Endothelial cell of umbilical vein (primary cell): ENCODE measurements at regions not wholly inside any gene's neighbourhood (a gene's known extent, or its start where the extent isn't known, plus 50 kb on each side); places are given as distances from the start of the nearest gene placed in this dataset.

ENCODE experiments used
- BruUV-seq: library from RNA; stranded (reverse); fragments of 400-500 nt; replicated peaks from 2 replicates; lab custom pipeline; 2021; lab: Mats Ljungman, UMichigan
- CTCF ChIA-PET: fragments of 300-600, 350-600 bp; sonication (Branson Sonifier 250); formaldehyde crosslinking; loops from one replicate; lab custom pipeline; 2021; ENCODE audit warnings: antibody characterized with exemption, inconsistent platforms; lab: Charles Lee
- POLR2A ChIA-PET: fragments of 300-600, 350-600 bp; sonication (Branson Sonifier 250); formaldehyde crosslinking; loops from one replicate; lab custom pipeline; 2021; ENCODE audit warnings: antibody characterized with exemption, inconsistent platforms; lab: Charles Lee
- DNase-seq: peaks from one replicate; pipeline ENCODE4 v3.0.0-alpha.2; 2011; ENCODE audit warnings: low read depth, low spot score
- FAIRE-seq: peaks from 2 replicates; lab custom pipeline; 2011; peaks lifted over from hg19 to GRCh38; lab: Jason Lieb, UNC
- H2AFZ ChIP-seq: 2 replicates; pipeline ENCODE4 v1.6.0; 2012; ENCODE audit warnings: low read depth, low read length, control low read depth, inconsistent platforms
- H3K27ac ChIP-seq: 2 replicates; pipeline ENCODE4 v1.5.1; 2011; ENCODE audit warnings: low read depth, mild to moderate bottlenecking, control low read depth, low read length, moderate library complexity; ENCODE audit not compliant: insufficient read depth
- H3K27me3 ChIP-seq, 2 experiments: 2 replicates each; pipeline versions ENCODE4 v1.6.0 to v1.6.1; 2011; ENCODE audit warnings: low read length in 2 of 2, mixed read lengths in 1 of 2; ENCODE audit not compliant: control insufficient read depth in 2 of 2, insufficient read depth in 2 of 2
- H3K36me3 ChIP-seq, 2 experiments: 2 replicates in 1 of 2; 3 replicates in 1 of 2; pipeline ENCODE4 v1.5.1; 2011; ENCODE audit warnings: low read length in 2 of 2, mild to moderate bottlenecking in 1 of 2, moderate library complexity in 1 of 2; ENCODE audit not compliant: control insufficient read depth in 2 of 2, insufficient read depth in 2 of 2; ENCODE audit errors: extremely low read depth in 1 of 2
- H3K4me1 ChIP-seq: 3 replicates; pipeline ENCODE4 v1.5.1; 2011; ENCODE audit warnings: mild to moderate bottlenecking, low read length; ENCODE audit not compliant: control insufficient read depth, insufficient read depth; ENCODE audit errors: extremely low read depth
- H3K4me2 ChIP-seq: 2 replicates; pipeline ENCODE4 v1.6.1; 2011; ENCODE audit warnings: low read length, control low read depth, mixed read lengths; ENCODE audit not compliant: insufficient read depth
- H3K4me3 ChIP-seq, 3 experiments: fragments of 200-600 bp in 1 of 3; sonication (generic), shearing (Covaris generic) in 1 of 3; replicated peaks in 1 of 3; 2 replicates each; pipeline ENCODE4 v1.5.1; 2011 to 2016; ENCODE audit warnings: control low read depth in 3 of 3, low read length in 3 of 3, mild to moderate bottlenecking in 2 of 3, inconsistent platforms in 1 of 3, low read depth in 1 of 3, moderate library complexity in 1 of 3; ENCODE audit not compliant: insufficient read depth in 1 of 3
- H3K79me2 ChIP-seq: 2 replicates; pipeline ENCODE4 v1.6.0; 2012; ENCODE audit warnings: low read length, inconsistent platforms; ENCODE audit not compliant: control insufficient read depth, insufficient read depth
- H3K9ac ChIP-seq: replicated peaks from 2 replicates; pipeline ENCODE3; 2011; ENCODE audit warnings: low read length, control low read depth; ENCODE audit not compliant: insufficient read depth; ENCODE audit errors: extremely low read depth
- H3K9me1 ChIP-seq: replicated peaks from 3 replicates; pipeline ENCODE4 v1.6.0; 2011; ENCODE audit warnings: mild to moderate bottlenecking, low read length; ENCODE audit not compliant: control insufficient read depth, insufficient read depth; ENCODE audit errors: extremely low read depth
- H3K9me3 ChIP-seq: replicated peaks from 2 replicates; pipeline ENCODE4 v1.5.1; 2012; ENCODE audit warnings: low read length, inconsistent platforms; ENCODE audit not compliant: control insufficient read depth, insufficient read depth
- H4K20me1 ChIP-seq: replicated peaks from 2 replicates; pipeline ENCODE3; 2011; ENCODE audit warnings: mild to moderate bottlenecking, low read length; ENCODE audit not compliant: control insufficient read depth, insufficient read depth; ENCODE audit errors: extremely low read depth
- CTCF ChIP-seq, 2 donors: IDR thresholded peaks; 1 replicate in 1 of 2; 2 replicates in 1 of 2; pipeline ENCODE4 v1.5.1; 2011; ENCODE audit warnings: low read length in 2 of 2, mild to moderate bottlenecking in 2 of 2, moderate library complexity in 2 of 2, control low read depth in 1 of 2, inconsistent platforms in 1 of 2, low read depth in 1 of 2; ENCODE audit not compliant: insufficient read depth in 1 of 2; ENCODE audit errors: extremely low read depth in 1 of 2
- EZH2 ChIP-seq: IDR thresholded peaks from 2 replicates; pipeline ENCODE4 v1.6.1; 2012; ENCODE audit warnings: borderline replicate concordance, low read depth, mild to moderate bottlenecking, moderate library complexity, low read length, inconsistent platforms; ENCODE audit not compliant: severe bottlenecking
- FOS ChIP-seq: IDR thresholded peaks from 2 replicates; pipeline ENCODE4 v1.6.1; 2011; ENCODE audit warnings: mild to moderate bottlenecking, low read length, moderate library complexity, borderline replicate concordance; ENCODE audit not compliant: insufficient read depth
- GATA2 ChIP-seq: IDR thresholded peaks from 2 replicates; pipeline ENCODE4 v1.7.0; 2011; ENCODE audit warnings: low read depth, mild to moderate bottlenecking, moderate library complexity, mixed read lengths, low read length; ENCODE audit not compliant: insufficient read length, insufficient read depth
- JUN ChIP-seq: IDR thresholded peaks from 2 replicates; pipeline ENCODE4 v1.6.1; 2011; ENCODE audit warnings: borderline replicate concordance, low read depth; ENCODE audit not compliant: insufficient read length, insufficient read depth
- MAX ChIP-seq: IDR thresholded peaks from 2 replicates; pipeline ENCODE4 v1.6.1; 2011; ENCODE audit not compliant: insufficient read depth, insufficient read length
- MYC ChIP-seq: IDR thresholded peaks from one replicate; pipeline ENCODE4 v1.6.1; 2011; ENCODE audit warnings: mild to moderate bottlenecking, low read depth, low read length
- POLR2A ChIP-seq: IDR thresholded peaks from 2 replicates; pipeline ENCODE4 v1.6.1; 2012; ENCODE audit warnings: low read depth, mild to moderate bottlenecking, control low read depth, low read length
- POLR2AphosphoS5 ChIP-seq: IDR thresholded peaks from 2 replicates; pipeline ENCODE4 v1.6.1; 2012; ENCODE audit warnings: low read depth, mild to moderate bottlenecking, control low read depth, low read length, moderate library complexity; ENCODE audit not compliant: insufficient read depth
- dilution Hi-C: fragments of 300-500 bp; cut with MboI; formaldehyde crosslinking; loops from one replicate; pipeline ENCODE4 v1.15.0; 2019; ENCODE audit warnings: low sequenced_read_pairs; ENCODE audit not compliant: extremely low pct_ligation_motif_present
- intact Hi-C: fragments of 100-400 bp; cut with micrococcal nuclease; formaldehyde crosslinking; loops from one replicate; pipeline ENCODE4 v1.10.0; 2022

DNA sequence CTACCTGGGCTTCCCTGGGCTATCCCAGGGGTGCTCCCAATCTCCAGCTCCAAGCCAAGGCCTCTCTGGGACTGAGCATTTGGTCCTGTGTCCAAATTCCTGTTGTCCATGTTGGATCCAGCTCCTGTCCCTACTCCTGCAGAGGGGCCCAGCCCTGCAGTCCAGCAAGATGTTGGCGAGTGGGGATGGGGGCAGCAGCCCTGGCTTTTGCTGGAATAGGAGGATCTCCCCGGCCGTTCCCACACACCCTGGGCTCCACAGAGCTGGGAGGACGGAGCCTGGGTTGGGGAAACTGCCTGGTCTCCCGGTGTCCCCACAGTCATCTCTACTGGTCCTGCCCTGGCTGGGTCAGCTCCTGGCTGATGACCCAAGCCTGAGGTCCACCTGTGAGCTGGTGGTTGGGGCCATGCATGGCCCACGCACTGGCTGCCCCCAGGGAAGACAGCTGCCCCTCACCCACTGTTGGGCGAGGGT lies 219.6 kb upstream of the C14orf180 start:
- no peak overlapping the region for H3K27ac ChIP-seq
- H3K9me3 ChIP-seq, result no peaks in the 10 kb centered on the region
- no peaks in the 10 kb centered on the region for H3K4me1 ChIP-seq
- H3K27me3 ChIP-seq, result no peaks in the 10 kb centered on the region
- H3K9ac ChIP-seq, result no peak overlapping the region
- H2AFZ ChIP-seq, result no peak overlapping the region
- dilution Hi-C loops (no loop called here), intact Hi-C loops (no loop called here)
- H4K20me1 ChIP-seq, result no peaks in the 10 kb centered on the region
- H3K4me3 ChIP-seq, result no peak overlapping the region
- no peaks in the 10 kb centered on the region for H3K9me1 ChIP-seq
- no peak for TF ChIP-seq POLR2AphosphoS5
- no peak for TF ChIP-seq POLR2A
- no peak for TF ChIP-seq MYC
- TF ChIP-seq EZH2, result no peak
- no peak for TF ChIP-seq CTCF (IDR thresholded peaks at IDR 0.05; ENCODE audit: extremely low read depth in 1 of 2, insufficient read depth in 1 of 2, low read depth in 1 of 2, low read length in 2 of 2)
- no peak for TF ChIP-seq FOS
- TF ChIP-seq JUN, result no peak
- no peak for TF ChIP-seq GATA2
- no peak for TF ChIP-seq MAX
- H3K4me2 ChIP-seq, result no peak overlapping the region
- POLR2A ChIA-PET, result no interaction called here
- no TSS peak for BruUV-seq
- CTCF ChIA-PET, result interaction anchor here (1.0 to 2.0 kb wide), 2 partner anchors 10 to 13 kb away, joined by 3 to 4 read pairs; no protein-coding TSS in a partner anchor
- H3K79me2 ChIP-seq, result no peaks in the 10 kb centered on the region
- no peak for DNase-seq
- no peaks in the 10 kb centered on the region for H3K36me3 ChIP-seq
- FAIRE-seq, result no peak
